ENCODE measurements at regions not wholly inside any gene's neighbourhood (a gene's known extent, or its start where the extent isn't known, plus 50 kb on each side); places are given as distances from the start of the nearest gene placed in this dataset.

DNA sequence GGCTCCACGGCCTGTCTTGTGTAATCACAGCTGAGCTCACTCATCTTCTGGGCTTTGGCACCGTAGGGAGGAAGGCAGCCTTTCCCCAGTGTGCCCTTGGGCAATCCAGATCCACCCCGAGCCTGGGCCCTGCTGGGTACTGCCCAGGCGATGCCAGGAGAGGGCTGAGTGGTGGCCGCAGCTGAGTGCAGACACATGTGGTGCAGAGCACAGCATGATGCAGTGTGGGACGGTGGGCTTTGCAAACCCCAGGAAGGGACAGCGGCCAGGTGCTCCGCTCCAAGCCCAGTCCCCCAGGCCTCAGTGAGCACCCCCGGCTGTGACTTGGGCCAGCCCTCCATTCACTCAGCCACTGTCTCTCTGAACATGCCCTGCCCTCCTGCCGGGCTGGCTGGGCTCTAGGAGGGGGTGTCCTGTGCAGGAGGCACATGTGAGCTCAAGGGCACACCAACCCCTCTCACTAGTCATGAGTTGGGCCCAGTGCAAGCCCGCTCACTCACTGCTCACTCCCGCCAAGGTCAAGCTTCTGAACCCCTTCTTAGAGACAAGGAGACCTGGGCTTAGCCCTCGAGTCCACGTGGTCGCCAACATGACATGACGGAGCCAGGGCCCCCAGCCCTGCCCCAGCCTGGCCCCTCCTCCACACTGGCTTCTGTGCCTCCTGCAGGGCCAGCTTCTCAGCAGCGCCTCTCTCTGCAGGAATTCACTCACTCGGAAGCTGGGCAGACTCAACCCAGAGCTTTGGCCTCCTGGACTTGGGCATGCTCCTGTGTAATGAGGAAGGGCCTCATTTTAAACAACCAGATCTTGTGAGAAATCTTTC is 77.5 kb upstream of the INSIG1 start:
- TF ChIP-seq CTCF (IDR thresholded peaks at IDR 0.05) (no peak), EZH2phosphoT487 (IDR thresholded peaks at IDR 0.05) (no peak), EZH2 (IDR thresholded peaks at IDR 0.05) (no peak)

Data from neural progenitor cell (in vitro differentiated cells).